GM19238 (cell line): ENCODE measurements at regions not wholly inside any gene's neighbourhood (a gene's known extent, or its start where the extent isn't known, plus 50 kb on each side); places are given as distances from the start of the nearest gene placed in this dataset.

Experiments
- DNase-seq: peaks from one replicate; pipeline ENCODE4 v3.0.0; 2011; ENCODE audit warnings: low spot score; ENCODE audit not compliant: insufficient read length

DNA sequence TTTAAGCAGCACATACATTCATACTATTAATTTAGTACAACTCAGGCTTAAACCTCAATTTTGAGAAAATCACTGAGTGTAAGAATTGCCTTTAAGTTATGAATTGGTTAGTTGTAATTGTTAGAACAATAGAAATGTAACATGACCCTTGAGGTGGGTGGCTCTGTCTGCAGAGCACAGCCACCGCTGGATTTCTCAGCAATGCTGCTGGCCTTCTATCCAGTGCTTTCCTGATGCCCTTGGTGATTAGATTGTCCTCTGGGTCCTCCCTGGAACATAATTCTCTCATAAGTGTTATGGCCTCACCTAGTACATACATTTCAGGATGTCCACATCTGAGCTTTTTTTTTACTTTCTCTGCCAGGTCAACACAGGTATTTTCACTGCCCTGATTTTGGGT, 213.2 kb downstream of the SLC7A11 start:
- no peak for DNase-seq

DNA sequence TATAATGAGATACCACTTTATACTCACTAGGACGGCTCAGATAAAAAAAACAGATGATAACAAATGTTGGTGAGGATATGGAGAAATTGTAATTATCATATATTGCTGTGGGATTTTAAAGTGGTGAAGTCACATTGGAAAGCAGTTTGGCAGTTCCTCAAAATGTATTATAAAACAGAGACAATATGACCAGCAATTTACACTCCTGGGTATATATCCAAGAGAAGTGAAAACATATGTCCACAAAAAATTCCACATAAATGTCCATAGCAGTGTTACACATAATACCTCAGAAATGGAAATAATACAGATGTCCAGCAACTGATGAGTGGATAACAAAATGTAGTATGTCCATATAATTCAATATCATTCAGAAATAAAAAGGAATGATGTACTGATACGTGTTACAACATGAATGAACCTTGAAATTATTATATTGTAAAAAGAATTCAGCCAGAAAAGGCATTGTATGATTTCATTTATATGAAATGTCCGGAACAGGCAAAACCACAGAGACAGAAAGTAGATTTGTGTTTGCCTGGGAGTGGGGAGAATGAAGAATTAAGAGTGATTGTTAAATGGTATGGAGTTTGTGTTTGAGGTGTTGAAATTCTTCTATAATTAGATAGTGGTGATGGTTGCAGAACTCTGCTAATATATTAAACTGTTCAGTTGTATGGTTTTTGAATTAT, 220.9 kb downstream of the SLC7A11 start:
- no peak for DNase-seq

DNA sequence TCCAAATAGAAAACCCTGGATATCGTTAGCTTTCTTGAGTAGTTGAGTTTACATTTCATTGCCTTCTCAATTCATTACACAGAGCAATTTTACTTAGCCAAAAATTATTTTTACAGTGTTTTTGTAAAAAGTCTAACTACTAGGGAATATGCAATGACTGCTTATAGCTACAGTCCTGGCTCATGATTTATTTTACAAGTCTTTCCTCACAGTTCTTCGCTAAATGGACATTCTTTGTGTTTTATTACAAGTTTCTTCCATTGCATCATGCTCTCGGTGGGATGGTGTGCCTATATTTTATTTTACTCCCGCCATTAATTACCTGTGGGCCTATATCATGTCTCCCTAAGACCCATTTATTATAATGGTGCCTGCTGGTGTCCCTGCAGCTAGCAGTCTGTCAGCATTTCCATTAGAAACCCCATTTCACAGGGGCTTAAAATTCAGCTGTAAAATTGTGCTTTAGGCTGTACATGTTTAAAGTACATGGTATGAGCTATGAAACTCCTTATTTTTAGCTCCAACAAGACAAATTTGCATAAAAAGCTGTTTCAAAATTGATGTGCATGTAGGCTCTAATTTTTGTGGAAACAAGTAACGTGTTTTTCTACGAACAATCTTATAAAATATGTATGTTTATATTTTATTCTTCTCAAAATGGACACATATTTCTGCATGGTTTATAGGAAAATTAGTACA, 227.4 kb downstream of the SLC7A11 start:
- no peak for DNase-seq

- DNase-seq = no peak
Observed at GRCh38 chr4:138013625-138014024, 228.5 kb downstream of the SLC7A11 start.

DNA sequence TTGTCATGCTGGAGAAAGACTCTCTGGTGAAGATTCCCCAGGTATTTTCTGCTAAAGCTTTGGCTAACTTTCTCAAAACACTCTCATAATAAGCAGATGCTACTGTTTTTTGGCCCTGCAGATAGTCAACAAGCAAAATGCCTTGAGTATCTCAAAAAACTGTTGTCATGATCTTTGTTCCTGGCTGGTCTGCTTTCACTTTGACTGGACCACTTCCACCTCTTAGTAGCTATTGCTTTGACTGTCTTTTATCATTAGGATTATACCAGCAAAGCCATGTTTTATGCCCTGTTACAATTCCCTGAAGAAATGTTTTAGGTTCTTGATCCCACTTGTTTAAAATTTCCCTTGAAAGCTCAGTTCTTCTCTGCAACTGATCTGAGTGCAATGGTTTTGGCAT, 231.5 kb downstream of the SLC7A11 start:
- no peak for DNase-seq

GRCh38 chr4:138007572-138007971, 234.6 kb downstream of the SLC7A11 start:
- no peak for DNase-seq

- no peak for DNase-seq
Observed at GRCh38 chr4:138005486-138005885, 236.7 kb downstream of the SLC7A11 start.

DNA sequence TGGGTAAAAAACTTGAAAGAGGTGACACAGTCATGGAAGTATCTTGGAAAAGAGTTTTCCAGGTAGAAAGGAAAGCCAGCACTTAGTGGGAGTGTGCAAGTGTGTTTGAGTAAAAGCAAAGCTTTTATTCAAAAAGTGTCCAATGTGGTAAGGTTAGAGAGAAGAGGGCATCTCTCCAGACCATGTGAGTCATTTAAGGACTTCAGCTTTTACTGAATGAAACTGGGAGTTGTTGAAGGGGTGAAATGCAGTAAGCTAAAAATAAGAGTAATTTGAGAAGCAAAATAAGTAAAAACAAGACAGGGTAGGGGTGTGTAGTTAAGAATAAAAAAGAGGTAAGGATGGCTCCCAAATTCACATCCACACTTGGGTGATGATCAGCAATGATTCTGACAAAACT, 238.9 kb downstream of the SLC7A11 start:
- DNase-seq = no peak

GRCh38 chr4:137998666-137999429, 243.3 kb downstream of the SLC7A11 start:
- DNase-seq = no peak

DNA sequence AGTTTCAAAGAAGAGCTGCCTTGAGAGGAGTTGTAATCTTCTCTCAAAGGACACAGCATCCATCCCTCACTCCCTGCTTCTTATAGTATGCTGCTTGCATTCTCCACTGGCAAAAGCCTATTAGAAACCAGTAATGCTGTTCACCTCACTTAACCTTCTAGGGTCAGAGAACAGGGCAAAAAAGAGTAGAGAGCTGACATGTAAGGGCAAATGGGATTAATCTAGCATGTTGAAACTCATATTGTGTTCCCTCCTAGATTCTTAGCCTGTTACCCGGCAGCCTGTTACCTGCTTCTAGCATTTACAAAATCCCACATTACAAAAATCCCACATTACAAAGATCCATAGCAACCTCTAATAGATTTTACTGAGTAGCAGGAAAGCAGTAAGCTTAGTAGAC, 244.7 kb downstream of the SLC7A11 start:
- no peak for DNase-seq

- DNase-seq = no peak
Observed at GRCh38 chr4:137994853-137995252, 247.3 kb downstream of the SLC7A11 start.

- DNase-seq = no peak
Observed at GRCh38 chr4:137993232-137993631, 248.9 kb downstream of the SLC7A11 start.

DNA sequence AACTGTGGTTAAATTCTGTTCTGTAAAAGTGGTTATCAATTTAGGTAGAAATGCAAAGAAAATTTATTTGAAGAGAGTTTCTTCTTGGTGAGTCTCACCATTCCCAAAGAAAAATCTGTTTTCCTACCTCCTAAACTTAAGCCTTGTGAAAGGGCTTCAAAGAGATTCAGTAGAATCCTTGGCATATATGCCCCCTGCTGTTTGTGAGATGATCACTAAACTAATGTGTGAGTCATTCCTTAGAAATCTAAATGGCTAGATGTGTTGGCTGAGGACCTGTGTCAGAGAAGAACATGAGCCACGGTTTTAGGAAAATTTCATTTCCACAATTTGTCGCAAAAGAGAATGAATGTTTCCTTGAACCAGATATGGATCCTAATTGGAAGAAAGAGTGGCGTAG, 260.9 kb downstream of the SLC7A11 start:
- no peak for DNase-seq

DNA sequence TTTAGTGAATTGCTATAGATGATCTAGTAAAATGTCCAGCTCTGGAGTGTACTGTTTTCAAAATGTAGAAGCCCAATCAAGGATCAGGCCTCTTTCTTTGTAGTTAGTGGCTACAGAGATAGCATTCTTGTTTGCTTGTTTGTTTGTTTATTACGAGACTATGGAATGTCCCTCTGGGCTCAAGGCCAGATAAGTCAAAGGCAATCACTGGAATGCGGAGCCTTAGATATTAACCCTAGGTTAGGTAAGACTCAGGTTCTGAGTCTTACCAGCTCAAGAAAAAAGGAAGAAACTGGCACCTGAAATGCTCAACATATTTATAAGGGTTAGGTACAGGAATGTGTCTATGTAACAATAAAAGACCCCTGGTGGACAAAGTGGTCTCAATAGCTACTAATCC, 261.5 kb downstream of the SLC7A11 start:
- DNase-seq = no peak

- DNase-seq = no peak
Observed at GRCh38 chr4:137979938-137980337, 262.2 kb downstream of the SLC7A11 start.

DNA sequence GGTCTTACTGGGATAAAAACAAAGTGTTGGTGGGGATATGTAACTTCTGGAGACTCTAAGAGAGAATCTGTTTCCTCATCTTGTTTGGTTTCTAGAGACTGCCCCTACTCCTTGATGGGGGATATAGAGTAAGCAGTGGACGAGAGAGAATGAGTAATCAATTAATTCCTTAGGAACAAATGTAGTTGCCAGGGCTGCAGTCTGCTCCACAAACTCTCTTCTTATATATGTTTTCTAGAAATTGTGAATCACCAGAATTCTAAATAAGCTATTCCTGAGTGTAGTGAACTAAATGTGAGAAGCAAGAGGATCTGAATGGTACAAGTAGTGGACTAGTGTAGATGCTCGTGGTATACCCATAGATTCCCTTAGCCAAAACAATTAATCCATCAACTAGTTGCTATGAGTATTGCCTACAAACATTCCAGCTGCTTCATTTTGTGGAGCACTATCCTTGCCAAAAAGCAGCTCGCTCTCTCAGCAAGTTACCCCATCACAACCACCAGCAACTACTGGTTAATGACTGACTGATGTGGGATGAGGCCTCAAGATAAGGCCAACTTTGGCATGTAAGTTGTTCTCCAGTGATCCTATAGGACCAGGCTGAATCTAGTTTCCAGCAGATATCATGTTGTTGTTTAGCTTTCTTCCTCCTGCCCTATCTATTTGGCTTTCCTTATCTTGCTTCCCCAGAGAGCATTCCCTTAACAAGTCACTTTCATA, 273.0 kb downstream of the SLC7A11 start:
- no peak for DNase-seq

DNA sequence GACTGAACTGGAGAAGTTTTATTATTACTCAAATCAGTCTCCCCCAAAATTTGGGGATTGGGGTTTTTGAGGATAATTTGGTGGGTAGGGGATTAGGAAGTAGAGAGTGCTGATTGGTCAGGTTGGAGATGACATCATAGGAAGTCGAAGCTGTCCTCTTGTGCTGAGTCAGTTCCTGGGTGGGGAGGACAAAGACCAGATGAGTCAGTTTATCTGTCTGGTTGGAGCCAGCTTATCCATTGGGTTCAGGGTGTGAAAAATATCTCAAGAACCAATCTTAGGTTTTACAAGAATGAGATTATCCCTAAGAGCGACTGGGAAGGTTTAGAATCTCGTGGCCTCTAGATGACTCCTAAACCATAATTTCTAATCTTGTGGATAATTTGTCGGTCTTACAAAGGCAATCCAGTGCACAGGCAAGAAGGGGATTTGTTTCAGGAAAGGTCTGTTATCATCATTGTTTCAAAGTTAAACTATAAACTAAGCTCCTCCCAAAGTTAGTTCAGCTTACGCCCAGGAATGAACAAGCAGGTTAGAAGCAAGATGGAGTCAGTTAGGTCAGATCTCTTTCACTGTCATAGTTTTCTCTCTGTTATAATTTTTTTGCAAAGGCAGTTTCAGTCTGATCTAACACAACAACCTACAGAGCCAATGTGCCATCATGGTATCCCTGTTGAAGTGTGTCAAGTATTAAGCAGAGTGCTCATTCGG, 274.5 kb downstream of the SLC7A11 start:
- DNase-seq = no peak

- no peak for DNase-seq
Observed at GRCh38 chr4:137966504-137966903, 275.6 kb downstream of the SLC7A11 start.

- DNase-seq = no peak
Observed at GRCh38 chr4:137961051-137961438, 281.1 kb downstream of the SLC7A11 start.

- no peak for DNase-seq
Observed at GRCh38 chr4:137960371-137961050, 281.6 kb downstream of the SLC7A11 start.

- no peak for DNase-seq
Observed at GRCh38 chr4:137957806-137958205, 284.3 kb downstream of the SLC7A11 start.
